Heart right ventricle (tissue), 16 donors: ENCODE measurements at regions not wholly inside any gene's neighbourhood (a gene's known extent, or its start where the extent isn't known, plus 50 kb on each side); places are given as distances from the start of the nearest gene placed in this dataset.

Source experiments
- ATAC-seq, 8 donors: fragments of 200-7000 bp; cut with Tn5 transposase; one replicate each; pipeline ENCODE4 v1.9.1; 2020; ENCODE audit warnings: mild to moderate bottlenecking in 8 of 8, moderate library complexity in 8 of 8, moderate number of reproducible peaks in 1 of 8
- DNase-seq, 2 donors: peaks; one replicate each; pipeline ENCODE4 v3.0.0-alpha.2; 2020
- H3K27ac ChIP-seq, 10 donors: fragments of 200-600 bp; sonication (generic) in 2 of 10; one replicate each; pipeline versions ENCODE4 v1.5.0 to v1.8.0; 2020 to 2022; ENCODE audit warnings: mild to moderate bottlenecking in 3 of 10
- H3K27me3 ChIP-seq, 7 donors: fragments of 200-600 bp; one replicate each; pipeline ENCODE4 v1.8.0; 2021 to 2022; ENCODE audit warnings: mild to moderate bottlenecking in 2 of 7
- H3K36me3 ChIP-seq, 9 donors: fragments of 200-600 bp; sonication (generic) in 1 of 9; one replicate each; pipeline versions ENCODE4 v1.5.0 to v1.8.0; 2020 to 2022; ENCODE audit warnings: mild to moderate bottlenecking in 2 of 9
- H3K4me1 ChIP-seq, 9 donors: fragments of 200-600 bp; sonication (generic) in 1 of 9; one replicate each; pipeline versions ENCODE4 v1.5.0 to v1.8.0; 2020 to 2022; ENCODE audit warnings: mild to moderate bottlenecking in 4 of 9
- H3K4me3 ChIP-seq, 10 donors: fragments of 200-600 bp; sonication (generic) in 2 of 10; one replicate each; pipeline versions ENCODE4 v1.5.0 to v1.8.0; 2020 to 2022; ENCODE audit warnings: mild to moderate bottlenecking in 7 of 10, moderate library complexity in 2 of 10
- H3K9me3 ChIP-seq, 11 donors: fragments of 200-600 bp in 10 of 11; sonication (generic) in 2 of 11; one replicate each; pipeline versions ENCODE4 v1.5.0 to v1.8.0; 2013 to 2022; ENCODE audit warnings: mild to moderate bottlenecking in 2 of 11, control low read depth in 1 of 11, moderate library complexity in 1 of 11
- WGBS, 2 donors: extraction: QIAGEN DNeasy Blood & Tissue Kit; methylation state at CpG; one replicate each; pipeline ENCODE4 v1.1.7; 2013; ENCODE audit warnings: inconsistent platforms in 1 of 2; 5-methylcytosine and 5-hydroxymethylcytosine counted together
- intact Hi-C, 10 donors: fragments of 100-400 bp; cut with DNase I; formaldehyde crosslinking; loops; one replicate each; pipeline versions ENCODE4 v1.11.1 to v1.14.2; 2022
- TF ChIP-seq, protein P1 (sequence below), 9 donors: fragments of 200-600 bp; sonication (generic) in 2 of 9; IDR thresholded peaks; one replicate each; pipeline versions ENCODE4 v1.5.0 to v1.8.0; 2021 to 2022; ENCODE audit warnings: antibody characterized with exemption in 9 of 9, mild to moderate bottlenecking in 5 of 9, moderate library complexity in 1 of 9
- donor health status: Arrhythmogenic right ventricular cardiomyopathy.
- donor health status: ischemic (EF 13 %, LVEDD 7.1; RV severe dilation, severe dysfunction).
- donor health status: healthy with polysubstance abuse.
- donor health status: DM: no; HTN: yes; CAD: no.
- donor health status: DM: no; HTN: no; CAD: no.
- donor health status: ischemic (EF 25% LVEDD 6.9; RV normal size, moderate dysfunction).
- donor health status: ischemic (EF 25% LVEDD 5.7; RV mildly dilated, moderate dysfunction).
- donor health status: healthy.
- donor health status: DM: yes; HTN: yes; CAD: no.
- donor health status: Ischemic cardiomyopathy.
- donor health status: ischemic (EF 35%, LVEDD 5.7; RV mildly dilated, moderate dysfunction).
- donor health status: nonischemic (EF 11% LVEDD 7.7; RV severe dilation, severe dysfunction).
- donor health status: DM: yes; HTN: yes; CAD: no.
- donor health status: PGD.
- donor health status: ischemic (EF 29% LVEDD 5.4; RV normal size, mild dysfunction).
- donor health status: nonischemic (EF 23%, LVEDD 6.1; RV moderate dilation, normal function).

DNA sequence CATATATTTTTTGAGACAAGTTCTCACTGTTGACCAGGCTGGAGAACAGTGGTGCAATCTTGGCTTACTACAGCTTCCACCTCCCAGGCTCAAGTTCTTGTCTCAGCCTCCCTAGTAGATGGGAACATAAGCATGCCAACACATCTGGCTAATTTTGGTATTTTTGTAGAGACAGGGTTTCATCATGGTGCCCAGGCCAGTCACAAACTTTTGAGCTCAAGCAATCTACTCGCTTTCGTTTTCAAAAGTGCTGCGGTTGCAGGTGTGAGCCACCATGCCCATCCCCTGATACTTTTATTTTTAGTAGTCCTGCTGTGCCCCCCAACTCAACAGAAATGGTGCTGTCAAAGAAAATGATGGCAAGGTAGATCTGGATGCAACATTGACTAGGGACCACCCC, 1127.3 kb downstream of the SUCLG1 start:
- Histone ChIP-seq H3K9me3 (no peaks in the 10 kb centered on the region), H3K4me3 (no peak overlapping the region), H3K4me1 (no peaks in the 10 kb centered on the region), H3K36me3 (no peaks in the 10 kb centered on the region), H3K27me3 (no peaks in the 10 kb centered on the region), H3K27ac (no peak overlapping the region)
- 97% methylated on average over 3 of the region's 3 CpGs for WGBS, 2 donors
- ATAC-seq (no peak), DNase-seq (no peak)
- TF ChIP-seq, protein P1, sequence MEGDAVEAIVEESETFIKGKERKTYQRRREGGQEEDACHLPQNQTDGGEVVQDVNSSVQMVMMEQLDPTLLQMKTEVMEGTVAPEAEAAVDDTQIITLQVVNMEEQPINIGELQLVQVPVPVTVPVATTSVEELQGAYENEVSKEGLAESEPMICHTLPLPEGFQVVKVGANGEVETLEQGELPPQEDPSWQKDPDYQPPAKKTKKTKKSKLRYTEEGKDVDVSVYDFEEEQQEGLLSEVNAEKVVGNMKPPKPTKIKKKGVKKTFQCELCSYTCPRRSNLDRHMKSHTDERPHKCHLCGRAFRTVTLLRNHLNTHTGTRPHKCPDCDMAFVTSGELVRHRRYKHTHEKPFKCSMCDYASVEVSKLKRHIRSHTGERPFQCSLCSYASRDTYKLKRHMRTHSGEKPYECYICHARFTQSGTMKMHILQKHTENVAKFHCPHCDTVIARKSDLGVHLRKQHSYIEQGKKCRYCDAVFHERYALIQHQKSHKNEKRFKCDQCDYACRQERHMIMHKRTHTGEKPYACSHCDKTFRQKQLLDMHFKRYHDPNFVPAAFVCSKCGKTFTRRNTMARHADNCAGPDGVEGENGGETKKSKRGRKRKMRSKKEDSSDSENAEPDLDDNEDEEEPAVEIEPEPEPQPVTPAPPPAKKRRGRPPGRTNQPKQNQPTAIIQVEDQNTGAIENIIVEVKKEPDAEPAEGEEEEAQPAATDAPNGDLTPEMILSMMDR (IDR thresholded peaks at IDR 0.05) = no peak
- intact Hi-C loops = no loop called here

DNA sequence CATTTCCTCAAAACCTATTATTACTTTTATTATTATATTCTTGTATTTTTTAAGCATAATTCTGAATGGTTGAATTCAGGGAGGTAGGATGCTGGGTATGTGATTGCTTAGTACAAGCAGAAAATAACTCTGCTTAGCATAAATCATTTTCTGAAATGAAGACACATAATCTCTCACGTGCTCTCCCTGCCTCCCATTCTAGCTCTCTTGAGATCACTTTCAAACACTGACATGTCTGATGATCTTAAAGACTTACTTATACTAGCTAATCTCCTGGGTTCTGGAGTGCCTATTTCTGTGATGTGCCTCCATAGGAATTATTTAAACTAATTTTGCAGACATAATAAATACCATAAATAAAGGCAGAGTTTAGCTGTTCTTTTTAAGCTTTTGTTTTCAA, 1136.0 kb downstream of the SUCLG1 start:
- WGBS, 2 donors = 35 to 38% methylated on average over 1 of the region's 1 CpG
- ATAC-seq = no peak
- Histone ChIP-seq H3K4me3 (no peak overlapping the region), H3K27ac (no peak overlapping the region), H3K36me3 (no peaks in the 10 kb centered on the region), H3K27me3 (no peaks in the 10 kb centered on the region), H3K4me1 (no peaks in the 10 kb centered on the region), H3K9me3 (no peaks in the 10 kb centered on the region)
- no peak for DNase-seq
- TF ChIP-seq, protein P1 (IDR thresholded peaks at IDR 0.05) = no peak
- intact Hi-C loops = no loop called here

DNA sequence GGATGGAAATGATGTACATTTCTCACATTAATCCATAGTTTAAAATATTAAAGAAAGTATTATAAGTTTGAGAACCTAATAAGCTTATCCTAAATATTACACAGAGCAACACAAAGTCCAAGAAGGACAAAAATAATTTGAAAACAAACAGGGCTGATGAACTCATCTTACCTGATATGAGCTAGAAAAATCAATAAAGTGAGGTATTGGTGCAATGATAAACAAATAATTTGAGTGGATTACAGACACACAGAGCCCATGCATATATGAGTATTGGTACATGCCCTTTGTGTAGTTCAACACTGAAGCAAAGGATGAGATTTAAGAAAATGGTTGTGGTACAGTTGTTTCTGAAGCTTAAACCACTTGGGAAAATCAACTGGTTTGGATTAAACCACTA, 1139.0 kb downstream of the SUCLG1 start:
- no peak for DNase-seq
- Histone ChIP-seq H3K4me1 (no peaks in the 10 kb centered on the region), H3K27ac (no peak overlapping the region), H3K4me3 (no peak overlapping the region), H3K27me3 (no peaks in the 10 kb centered on the region), H3K36me3 (no peaks in the 10 kb centered on the region), H3K9me3 (no peaks in the 10 kb centered on the region)
- no peak for ATAC-seq
- intact Hi-C loops = no loop called here
- TF ChIP-seq, protein P1 (IDR thresholded peaks at IDR 0.05) = no peak

DNA sequence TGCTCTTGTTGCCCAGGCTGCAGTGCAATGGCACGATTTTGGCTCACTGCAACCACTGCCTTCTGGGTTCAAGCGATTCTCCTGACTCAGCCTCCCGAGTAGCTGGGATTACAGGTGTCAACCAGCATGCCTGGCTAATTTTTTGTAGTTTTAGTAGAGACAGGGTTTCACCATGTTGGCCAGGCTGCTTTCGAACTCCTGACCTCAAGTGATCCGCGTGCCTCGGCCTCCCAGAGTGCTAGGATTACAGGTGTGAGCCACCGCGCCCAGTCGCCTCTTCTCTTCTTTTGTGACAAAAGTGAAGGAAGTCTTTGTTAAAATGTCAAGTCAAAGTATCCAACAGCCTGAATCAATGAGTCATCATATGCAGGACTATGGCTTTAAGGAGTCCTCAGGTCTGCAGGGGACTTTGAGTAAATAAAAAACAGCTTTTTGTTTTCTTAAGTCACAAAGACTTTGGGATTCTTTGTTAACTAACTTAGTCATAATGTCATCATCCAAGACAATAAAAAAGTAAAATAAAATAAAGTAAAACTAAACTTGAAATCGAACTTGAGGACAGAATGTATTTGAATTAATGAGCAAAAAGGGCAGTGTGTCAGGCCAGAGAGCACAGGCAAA, 1153.2 kb downstream of the SUCLG1 start:
- TF ChIP-seq, protein P1 (IDR thresholded peaks at IDR 0.05) = no peak

More for the DNA sequence above, 1153.2 kb downstream of the SUCLG1 start:
- H3K27me3 ChIP-seq = no peaks in the 10 kb centered on the region
- no peak overlapping the region for H3K27ac ChIP-seq
- no peak overlapping the region for H3K4me3 ChIP-seq
- ATAC-seq (no peak), DNase-seq (no peak)
- no peaks in the 10 kb centered on the region for H3K36me3 ChIP-seq
- H3K9me3 ChIP-seq = no peaks in the 10 kb centered on the region
- intact Hi-C loops = no loop called here
- H3K4me1 ChIP-seq = no peaks in the 10 kb centered on the region
- 85 to 88% methylated on average over 11 of the region's 11 CpGs for WGBS, 2 donors
